Fibroblast of the aortic adventitia (primary cell): ENCODE measurements at regions not wholly inside any gene's neighbourhood (a gene's known extent, or its start where the extent isn't known, plus 50 kb on each side); places are given as distances from the start of the nearest gene placed in this dataset.
"Not testable (repeated sequence)": the region's sequence is repeated elsewhere in the genome, so short reads cannot be mapped to it uniquely, and the experiment has no call there.

ENCODE experiments used
- DNase-seq: peaks from one replicate; pipeline ENCODE4 v3.0.0-alpha.2; 2010; ENCODE audit warnings: low read depth
- H3K4me3 ChIP-seq: 2 replicates; pipeline ENCODE4 v1.5.1; 2011; ENCODE audit warnings: low read depth, mild to moderate bottlenecking, control low read depth, low read length, moderate library complexity
- TF ChIP-seq, protein P1 (sequence below): IDR thresholded peaks from 2 replicates; pipeline ENCODE4 v1.5.1; 2011; ENCODE audit warnings: mild to moderate bottlenecking, low read length, control low read depth, inconsistent platforms; ENCODE audit not compliant: insufficient read depth

DNA sequence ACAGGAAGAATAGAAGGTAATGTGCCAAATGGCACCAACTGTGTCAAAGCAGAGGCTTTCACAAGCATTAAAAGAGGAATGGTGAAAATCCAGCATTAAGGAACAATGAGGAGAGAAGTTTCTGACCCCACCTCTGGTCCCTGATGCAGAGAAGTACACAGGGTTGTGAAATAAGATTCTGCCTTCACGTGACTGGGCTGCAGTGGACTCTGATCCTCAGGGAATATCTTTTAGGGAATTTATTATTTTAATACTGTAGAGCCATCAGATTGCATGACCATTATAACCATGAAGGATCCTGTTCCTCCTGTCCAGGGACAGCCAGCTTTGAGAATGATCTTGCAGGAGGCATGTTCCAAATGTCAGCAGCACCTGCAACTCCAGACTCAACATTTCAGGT lies 74.4 kb upstream of the FAR1 start:
- H3K4me3 ChIP-seq = no peak overlapping the region
- DNase-seq = no peak
- TF ChIP-seq, protein P1, sequence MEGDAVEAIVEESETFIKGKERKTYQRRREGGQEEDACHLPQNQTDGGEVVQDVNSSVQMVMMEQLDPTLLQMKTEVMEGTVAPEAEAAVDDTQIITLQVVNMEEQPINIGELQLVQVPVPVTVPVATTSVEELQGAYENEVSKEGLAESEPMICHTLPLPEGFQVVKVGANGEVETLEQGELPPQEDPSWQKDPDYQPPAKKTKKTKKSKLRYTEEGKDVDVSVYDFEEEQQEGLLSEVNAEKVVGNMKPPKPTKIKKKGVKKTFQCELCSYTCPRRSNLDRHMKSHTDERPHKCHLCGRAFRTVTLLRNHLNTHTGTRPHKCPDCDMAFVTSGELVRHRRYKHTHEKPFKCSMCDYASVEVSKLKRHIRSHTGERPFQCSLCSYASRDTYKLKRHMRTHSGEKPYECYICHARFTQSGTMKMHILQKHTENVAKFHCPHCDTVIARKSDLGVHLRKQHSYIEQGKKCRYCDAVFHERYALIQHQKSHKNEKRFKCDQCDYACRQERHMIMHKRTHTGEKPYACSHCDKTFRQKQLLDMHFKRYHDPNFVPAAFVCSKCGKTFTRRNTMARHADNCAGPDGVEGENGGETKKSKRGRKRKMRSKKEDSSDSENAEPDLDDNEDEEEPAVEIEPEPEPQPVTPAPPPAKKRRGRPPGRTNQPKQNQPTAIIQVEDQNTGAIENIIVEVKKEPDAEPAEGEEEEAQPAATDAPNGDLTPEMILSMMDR = no peak

GRCh38 chr11:13578514-13579140 lies 82.8 kb upstream of the PTH start:
- TF ChIP-seq, protein P1 = no peak
- no peak for DNase-seq
- no peak overlapping the region for H3K4me3 ChIP-seq

DNA sequence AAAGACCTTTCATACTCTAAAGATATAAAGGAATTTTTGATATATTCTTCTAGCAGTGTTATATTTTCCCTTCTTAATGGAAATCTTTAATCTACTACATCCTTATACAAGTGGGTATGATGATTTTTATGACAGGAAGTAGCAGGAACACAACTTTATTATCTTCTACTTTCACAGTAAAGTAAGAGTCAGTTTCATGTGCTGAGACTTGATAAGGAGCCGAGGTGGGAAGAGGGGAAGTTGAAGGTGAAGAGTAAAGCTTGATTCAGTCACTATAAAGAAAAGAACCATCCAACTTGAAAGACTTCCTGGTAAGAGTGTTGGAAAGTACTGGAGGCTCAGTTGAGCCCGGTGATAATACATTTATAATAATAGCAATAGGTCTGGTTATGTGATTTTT lies 82.1 kb upstream of the PTH start:
- TF ChIP-seq, protein P1 = no peak
- no peak overlapping the region for H3K4me3 ChIP-seq
- DNase-seq = no peak

DNA sequence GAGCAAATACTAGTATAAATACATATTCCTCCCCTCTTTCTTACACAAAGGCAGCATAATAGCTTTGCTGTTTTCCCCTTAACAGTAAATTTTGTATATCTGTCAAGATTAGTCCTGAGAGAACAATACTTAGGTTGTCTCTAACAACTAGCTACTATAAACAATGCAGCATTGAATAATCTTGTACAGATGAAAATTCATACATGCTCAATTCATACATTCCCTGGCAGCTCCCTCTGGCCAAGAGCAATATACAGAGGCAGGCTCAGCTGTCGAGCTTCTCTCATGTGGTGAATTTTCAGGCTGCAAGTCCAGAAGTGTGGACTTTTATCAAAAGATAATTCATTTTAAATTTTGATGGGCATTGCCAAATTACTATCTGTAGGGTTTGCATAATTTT lies 81.2 kb upstream of the PTH start:
- no peak overlapping the region for H3K4me3 ChIP-seq
- DNase-seq = no peak
- TF ChIP-seq, protein P1 = no peak

GRCh38 chr11:13575385-13575784 lies 79.6 kb upstream of the PTH start:
- not testable (repeated sequence) for DNase-seq, H3K4me3 ChIP-seq

DNA sequence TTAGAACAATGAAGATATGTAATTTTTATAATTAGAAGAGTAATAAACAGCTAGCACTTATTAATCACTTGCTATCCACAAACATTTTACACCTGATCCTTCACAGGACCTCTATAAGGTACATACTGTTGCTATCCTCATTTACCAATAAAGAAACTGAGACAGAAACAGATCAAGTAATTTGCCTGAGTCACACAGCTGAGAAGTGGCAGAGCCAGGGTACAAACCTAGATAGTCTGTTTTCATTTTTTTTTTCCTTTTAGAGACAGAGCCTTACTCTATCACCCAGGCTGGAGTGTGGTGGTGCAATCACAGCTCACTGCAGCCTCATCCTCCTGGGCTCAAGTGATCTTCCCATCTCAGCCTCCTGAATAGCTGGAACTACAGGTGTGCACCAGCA lies 71.8 kb upstream of the PTH start:
- no peak for DNase-seq

DNA sequence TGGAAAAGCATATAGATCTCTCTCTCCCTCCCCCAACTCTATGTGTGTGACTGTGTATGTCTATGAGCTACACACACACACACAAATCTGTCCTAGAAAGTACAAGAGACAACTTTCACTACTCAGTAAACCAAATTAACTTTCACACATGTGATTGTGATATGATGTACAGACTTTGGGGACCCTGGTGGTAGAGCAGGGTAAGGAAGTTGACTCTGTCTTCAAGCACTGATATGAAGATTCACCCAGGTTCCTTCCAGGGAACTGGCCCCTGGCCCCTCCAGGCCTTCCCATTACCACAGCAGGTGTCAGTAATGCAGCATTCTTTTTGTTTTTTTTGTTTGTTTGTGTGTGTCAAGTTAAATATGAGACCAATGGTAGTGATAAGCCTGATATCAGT lies 66.1 kb upstream of the PTH start:
- DNase-seq = no peak
- TF ChIP-seq, protein P1 = no peak

More for the DNA sequence above, 71.8 kb upstream of the PTH start:
- no peak overlapping the region for H3K4me3 ChIP-seq
- TF ChIP-seq, protein P1 = no peak

DNA sequence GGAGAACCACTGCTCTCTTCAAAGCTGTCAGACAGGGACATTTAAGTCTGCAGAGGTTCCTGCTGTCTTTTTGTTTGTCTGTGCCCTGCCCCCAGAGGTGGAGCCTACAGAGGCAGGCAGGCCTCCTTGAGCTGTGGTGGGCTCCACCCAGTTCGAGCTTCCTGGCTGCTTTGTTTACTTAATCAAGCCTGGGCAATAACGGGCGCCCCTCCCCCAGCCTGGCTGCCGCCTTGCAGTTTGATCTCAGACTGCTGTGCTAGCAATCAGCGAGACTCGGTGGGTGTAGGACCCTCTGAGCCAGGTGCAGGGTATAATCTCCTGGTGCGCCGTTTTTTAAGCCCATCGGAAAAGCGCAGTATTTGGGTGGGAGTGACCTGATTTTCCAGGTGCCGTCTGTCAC lies 64.5 kb upstream of the PTH start:
- H3K4me3 ChIP-seq, DNase-seq: not testable (repeated sequence)

More for the DNA sequence above, 66.1 kb upstream of the PTH start:
- no peak overlapping the region for H3K4me3 ChIP-seq
